ENCODE measurements at regions not wholly inside any gene's neighbourhood (a gene's known extent, or its start where the extent isn't known, plus 50 kb on each side); places are given as distances from the start of the nearest gene placed in this dataset.

DNA sequence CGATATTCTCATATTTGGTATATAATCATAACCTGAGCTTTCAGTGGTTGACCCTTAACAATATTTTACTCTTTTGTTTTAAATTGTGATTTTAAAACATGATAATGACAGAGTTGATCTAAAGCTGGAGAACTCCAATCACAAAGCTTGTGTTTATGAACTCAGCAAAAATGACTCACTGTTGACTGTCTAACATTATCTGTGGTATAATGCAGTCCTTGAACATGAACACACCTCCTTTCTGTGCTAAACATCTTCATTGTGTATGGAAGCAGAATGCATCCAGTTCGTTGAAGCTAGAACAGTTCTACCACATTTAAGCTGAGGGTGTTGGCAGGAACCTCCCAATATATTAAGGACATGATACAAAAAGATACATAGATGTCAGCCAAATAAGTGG, 1030.2 kb upstream of the SEMA6A start:
- TF ChIP-seq, protein P1, sequence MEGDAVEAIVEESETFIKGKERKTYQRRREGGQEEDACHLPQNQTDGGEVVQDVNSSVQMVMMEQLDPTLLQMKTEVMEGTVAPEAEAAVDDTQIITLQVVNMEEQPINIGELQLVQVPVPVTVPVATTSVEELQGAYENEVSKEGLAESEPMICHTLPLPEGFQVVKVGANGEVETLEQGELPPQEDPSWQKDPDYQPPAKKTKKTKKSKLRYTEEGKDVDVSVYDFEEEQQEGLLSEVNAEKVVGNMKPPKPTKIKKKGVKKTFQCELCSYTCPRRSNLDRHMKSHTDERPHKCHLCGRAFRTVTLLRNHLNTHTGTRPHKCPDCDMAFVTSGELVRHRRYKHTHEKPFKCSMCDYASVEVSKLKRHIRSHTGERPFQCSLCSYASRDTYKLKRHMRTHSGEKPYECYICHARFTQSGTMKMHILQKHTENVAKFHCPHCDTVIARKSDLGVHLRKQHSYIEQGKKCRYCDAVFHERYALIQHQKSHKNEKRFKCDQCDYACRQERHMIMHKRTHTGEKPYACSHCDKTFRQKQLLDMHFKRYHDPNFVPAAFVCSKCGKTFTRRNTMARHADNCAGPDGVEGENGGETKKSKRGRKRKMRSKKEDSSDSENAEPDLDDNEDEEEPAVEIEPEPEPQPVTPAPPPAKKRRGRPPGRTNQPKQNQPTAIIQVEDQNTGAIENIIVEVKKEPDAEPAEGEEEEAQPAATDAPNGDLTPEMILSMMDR (IDR thresholded peaks at IDR 0.05), result no peak
- no peak for TF ChIP-seq POLR2A (IDR thresholded peaks at IDR 0.05)
- no peak for TF ChIP-seq EP300 (IDR thresholded peaks at IDR 0.05)
- TF ChIP-seq POLR2AphosphoS5 (IDR thresholded peaks at IDR 0.05), result no peak
